ENCODE measurements at regions not wholly inside any gene's neighbourhood (a gene's known extent, or its start where the extent isn't known, plus 50 kb on each side); places are given as distances from the start of the nearest gene placed in this dataset.

DNA sequence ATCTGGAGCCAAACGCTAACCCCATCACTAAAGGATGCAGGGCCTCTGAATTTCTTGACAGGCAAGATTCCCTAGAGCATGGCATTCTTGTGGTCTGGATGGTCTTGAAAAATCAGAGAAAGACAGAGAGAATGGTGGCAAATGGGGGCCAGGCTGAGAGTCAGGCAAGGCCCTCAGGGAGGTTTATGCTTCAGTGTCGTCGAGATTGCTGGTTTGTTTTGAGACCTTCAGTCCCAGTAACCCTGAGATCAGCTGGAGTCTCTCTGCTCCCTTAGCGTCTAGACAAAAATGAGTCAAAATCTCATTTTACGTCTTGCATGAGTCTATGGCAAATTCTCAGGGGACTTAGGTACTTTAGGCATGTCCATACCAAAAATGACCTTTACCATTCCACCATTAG is 539.3 kb downstream of the SOX6 start:
- intact Hi-C loops (cut with DNase I; ENCODE audit: low total_unique reads) = no loop called here
- DNase-seq = no peak
- Histone ChIP-seq H3K4me3 (no peak overlapping the region), H3K36me3 (ENCODE audit: low read depth, missing control alignments) (no peaks in the 10 kb centered on the region), H3K27ac (no peak overlapping the region), H3K4me1 (peaks cover 22% of the 10 kb centered on the region), H3K9me3 (no peaks in the 10 kb centered on the region), H3K27me3 (no peaks in the 10 kb centered on the region)
- TF ChIP-seq POLR2A (IDR thresholded peaks at IDR 0.05) = no peak
- TF ChIP-seq, protein P1, sequence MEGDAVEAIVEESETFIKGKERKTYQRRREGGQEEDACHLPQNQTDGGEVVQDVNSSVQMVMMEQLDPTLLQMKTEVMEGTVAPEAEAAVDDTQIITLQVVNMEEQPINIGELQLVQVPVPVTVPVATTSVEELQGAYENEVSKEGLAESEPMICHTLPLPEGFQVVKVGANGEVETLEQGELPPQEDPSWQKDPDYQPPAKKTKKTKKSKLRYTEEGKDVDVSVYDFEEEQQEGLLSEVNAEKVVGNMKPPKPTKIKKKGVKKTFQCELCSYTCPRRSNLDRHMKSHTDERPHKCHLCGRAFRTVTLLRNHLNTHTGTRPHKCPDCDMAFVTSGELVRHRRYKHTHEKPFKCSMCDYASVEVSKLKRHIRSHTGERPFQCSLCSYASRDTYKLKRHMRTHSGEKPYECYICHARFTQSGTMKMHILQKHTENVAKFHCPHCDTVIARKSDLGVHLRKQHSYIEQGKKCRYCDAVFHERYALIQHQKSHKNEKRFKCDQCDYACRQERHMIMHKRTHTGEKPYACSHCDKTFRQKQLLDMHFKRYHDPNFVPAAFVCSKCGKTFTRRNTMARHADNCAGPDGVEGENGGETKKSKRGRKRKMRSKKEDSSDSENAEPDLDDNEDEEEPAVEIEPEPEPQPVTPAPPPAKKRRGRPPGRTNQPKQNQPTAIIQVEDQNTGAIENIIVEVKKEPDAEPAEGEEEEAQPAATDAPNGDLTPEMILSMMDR (IDR thresholded peaks at IDR 0.05) = no peak
- 95 to 96% methylated on average over 5 of the region's 5 CpGs for WGBS, 2 donors

DNA sequence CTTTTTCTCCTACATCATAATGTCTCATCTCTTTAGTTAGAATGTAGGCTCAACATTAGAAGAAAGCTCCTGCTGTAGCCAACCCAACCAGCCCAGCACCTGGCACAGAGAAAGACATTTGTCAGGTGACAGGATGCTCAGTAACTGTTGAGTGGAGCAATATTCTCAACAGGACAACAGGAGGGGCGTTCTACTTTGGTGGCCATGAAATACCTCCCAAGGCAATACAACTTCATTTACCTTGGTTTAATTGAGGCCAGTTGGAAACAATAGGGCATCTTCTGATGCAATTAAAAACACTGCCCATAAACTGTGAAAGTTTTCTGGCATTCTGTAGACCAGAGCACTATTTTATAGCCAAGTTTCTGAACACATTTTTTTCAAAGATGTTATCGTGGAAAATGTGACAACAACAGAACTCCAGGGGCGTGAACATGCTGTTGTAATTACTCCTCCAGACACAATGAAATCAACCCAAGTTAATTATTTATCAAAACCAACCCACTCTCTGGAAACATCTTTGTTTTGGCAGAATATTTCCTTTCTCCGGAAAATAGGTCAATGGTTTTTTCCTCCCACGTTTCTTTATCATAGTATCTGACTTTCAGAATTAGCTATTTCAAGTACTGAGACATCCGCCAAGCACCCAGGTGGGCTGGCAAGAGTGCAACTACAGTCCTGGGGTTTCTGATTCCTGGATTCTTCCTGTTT is 538.1 kb downstream of the SOX6 start:
- Histone ChIP-seq H3K36me3 (ENCODE audit: low read depth, missing control alignments) (no peaks in the 10 kb centered on the region), H3K27me3 (no peaks in the 10 kb centered on the region), H3K4me1 (peaks cover 22% of the 10 kb centered on the region), H3K4me3 (no peak overlapping the region), H3K27ac (no peak overlapping the region), H3K9me3 (no peaks in the 10 kb centered on the region)
- 40 to 46% methylated on average over 6 of the region's 6 CpGs for WGBS, 2 donors
- intact Hi-C loops (cut with DNase I; ENCODE audit: low total_unique reads) = no loop called here
- TF ChIP-seq, protein P1 (IDR thresholded peaks at IDR 0.05) = no peak
- no peak for TF ChIP-seq POLR2A (IDR thresholded peaks at IDR 0.05)
- DNase-seq = peak; percentile 17

DNA sequence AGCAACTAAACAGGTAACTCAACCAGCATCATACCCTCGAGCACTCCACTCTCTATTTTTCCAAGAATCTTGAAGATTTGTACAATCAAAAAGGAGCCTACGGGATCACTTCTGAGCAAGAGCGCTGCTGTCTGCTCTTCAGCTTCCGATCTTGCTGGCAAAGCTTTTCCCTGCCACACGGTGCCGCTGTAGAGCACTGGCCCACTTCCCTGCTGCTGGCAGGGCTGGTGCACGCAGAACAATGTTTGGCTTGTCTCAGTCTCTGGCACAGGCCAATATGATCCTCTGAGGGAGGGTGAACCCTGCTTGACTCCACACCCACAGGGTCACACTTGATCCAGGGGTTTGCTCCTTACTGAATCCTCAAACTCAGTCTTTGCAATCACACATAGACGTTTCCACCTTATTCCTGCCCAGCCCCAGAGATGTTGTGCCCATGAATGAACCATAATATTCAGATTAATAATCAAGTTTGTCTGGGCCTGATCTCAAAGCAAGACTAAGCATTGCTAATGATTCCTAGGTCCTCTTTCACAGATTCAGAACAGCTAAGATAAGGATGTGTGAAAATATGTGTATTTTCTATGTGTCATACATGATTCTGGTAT is 536.6 kb downstream of the SOX6 start:
- H3K9me3 ChIP-seq = no peaks in the 10 kb centered on the region
- intact Hi-C loops (cut with DNase I; ENCODE audit: low total_unique reads) = no loop called here
- H3K27ac ChIP-seq = no peak overlapping the region
- no peaks in the 10 kb centered on the region for H3K27me3 ChIP-seq
- DNase-seq = peak; percentile 86
- TF ChIP-seq POLR2A (IDR thresholded peaks at IDR 0.05) = no peak
- TF ChIP-seq, protein P1 (IDR thresholded peaks at IDR 0.05) = peak; percentile 47 to 72 (median 64)
- H3K36me3 ChIP-seq (ENCODE audit: low read depth, missing control alignments) = no peaks in the 10 kb centered on the region
- H3K4me3 ChIP-seq = no peak overlapping the region
- WGBS, 2 donors = 39 to 40% methylated on average over 8 of the region's 8 CpGs
- H3K4me1 ChIP-seq = peaks cover 22% of the 10 kb centered on the region

DNA sequence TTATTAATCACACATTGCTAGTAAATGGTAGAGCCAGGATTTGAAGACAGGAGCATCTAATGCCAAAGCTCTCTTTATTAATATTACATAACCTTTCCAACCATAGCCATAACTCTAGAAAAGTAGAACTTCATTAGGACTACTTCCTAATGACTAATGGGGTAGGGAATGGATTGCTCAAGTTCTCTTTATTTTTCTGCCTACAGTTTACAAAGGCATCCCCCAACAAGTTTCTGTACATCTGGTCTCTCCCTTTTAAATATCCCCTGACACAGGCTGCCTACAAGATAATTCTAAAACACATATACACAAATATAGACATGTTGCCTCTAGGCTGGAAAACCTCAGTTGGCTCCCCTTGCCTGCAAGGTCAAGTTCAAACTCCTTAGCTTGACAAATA is 534.9 kb downstream of the SOX6 start:
- no peak overlapping the region for H3K27ac ChIP-seq
- H3K9me3 ChIP-seq = no peaks in the 10 kb centered on the region
- DNase-seq = no peak
- peaks cover 22% of the 10 kb centered on the region for H3K4me1 ChIP-seq
- H3K36me3 ChIP-seq (ENCODE audit: low read depth, missing control alignments) = no peaks in the 10 kb centered on the region
- H3K4me3 ChIP-seq = no peak overlapping the region
- no peaks in the 10 kb centered on the region for H3K27me3 ChIP-seq
- intact Hi-C loops (cut with DNase I; ENCODE audit: low total_unique reads) = no loop called here
- TF ChIP-seq, protein P1 (IDR thresholded peaks at IDR 0.05) = no peak
- TF ChIP-seq POLR2A (IDR thresholded peaks at IDR 0.05) = no peak

DNA sequence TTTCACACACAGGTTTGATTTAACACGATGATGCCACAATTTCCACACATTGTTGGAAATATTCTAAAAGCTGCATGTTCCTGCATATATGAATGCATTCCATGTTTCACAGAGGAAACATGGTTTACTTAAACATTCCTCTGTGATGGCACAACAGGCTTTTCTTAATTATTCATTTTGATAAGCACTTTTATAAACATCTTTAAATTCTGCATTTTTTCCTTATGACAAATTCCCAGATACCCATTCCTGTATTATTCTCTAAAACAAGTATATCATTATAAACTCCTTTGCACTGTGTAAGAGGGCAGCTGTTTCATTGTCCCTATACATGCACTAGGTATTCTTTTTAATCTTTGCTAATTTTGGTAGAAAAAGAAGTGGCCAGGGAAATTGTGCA is 532.3 kb downstream of the SOX6 start:
- no peak overlapping the region for H3K27ac ChIP-seq
- H3K4me3 ChIP-seq = no peak overlapping the region
- H3K27me3 ChIP-seq = no peaks in the 10 kb centered on the region
- no peaks in the 10 kb centered on the region for H3K9me3 ChIP-seq
- 92 to 98% methylated on average over 1 of the region's 1 CpG for WGBS, 2 donors
- intact Hi-C loops (cut with DNase I; ENCODE audit: low total_unique reads) = no loop called here
- H3K4me1 ChIP-seq = peaks cover 6% of the 10 kb centered on the region
- DNase-seq = no peak
- H3K36me3 ChIP-seq (ENCODE audit: low read depth, missing control alignments) = no peaks in the 10 kb centered on the region
- TF ChIP-seq, protein P1 (IDR thresholded peaks at IDR 0.05) = no peak
- TF ChIP-seq POLR2A (IDR thresholded peaks at IDR 0.05) = no peak
